Activated CD4-positive, alpha-beta T cell treated with anti-CD3 and anti-CD28 coated beads, Interleukin-2, Interleukin-4, amounts not matched to agents 100 ng/mL and 50 ng/mL, durations not matched to agents 16 hours and 8 hours (primary cell): ENCODE measurements at regions not wholly inside any gene's neighbourhood (a gene's known extent, or its start where the extent isn't known, plus 50 kb on each side); places are given as distances from the start of the nearest gene placed in this dataset.
"Not testable (repeated sequence)": the region's sequence is repeated elsewhere in the genome, so short reads cannot be mapped to it uniquely, and the experiment has no call there.

Experiments used
- DNase-seq: peaks from one replicate; pipeline ENCODE4 v3.0.0-alpha.2; 2020; ENCODE audit warnings: low spot score

DNA sequence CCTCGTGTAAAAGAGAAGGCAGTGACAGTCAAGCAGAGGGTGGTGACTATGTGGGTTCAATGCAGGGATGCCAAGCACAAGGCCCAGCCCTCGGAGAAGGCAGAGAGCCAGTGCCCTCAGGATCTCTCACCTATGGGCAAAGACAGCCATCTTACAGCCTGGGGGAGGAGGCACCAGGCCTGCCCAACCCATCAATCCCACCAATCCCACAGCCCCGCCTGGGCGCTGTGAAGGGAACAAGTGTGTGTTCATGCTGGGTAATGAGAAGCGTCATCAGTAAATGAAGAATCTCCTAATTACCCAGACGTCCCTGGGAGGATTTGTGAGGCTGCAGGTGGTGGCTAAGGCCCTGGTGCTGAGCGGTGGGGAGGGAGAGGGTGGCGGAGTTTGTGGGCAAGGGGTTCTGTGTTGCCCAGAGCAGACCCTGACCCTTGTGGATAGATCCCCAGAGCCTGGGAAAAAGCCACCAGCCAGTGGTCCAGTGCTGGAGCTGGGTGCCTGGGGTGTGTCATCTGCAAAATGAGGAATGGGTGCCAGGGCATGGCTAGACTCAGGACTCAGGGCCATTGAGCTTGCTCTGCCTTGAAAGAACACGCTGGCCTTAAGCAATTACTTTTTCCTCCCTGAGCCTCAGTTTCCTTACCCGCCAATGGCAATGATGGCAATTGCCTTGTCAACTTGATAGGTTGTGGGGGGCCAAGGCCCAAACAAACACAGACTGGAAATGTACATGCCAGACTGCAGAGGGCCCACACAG lies 128.1 kb upstream of the UNC5B start:
- DNase-seq: no peak

DNA sequence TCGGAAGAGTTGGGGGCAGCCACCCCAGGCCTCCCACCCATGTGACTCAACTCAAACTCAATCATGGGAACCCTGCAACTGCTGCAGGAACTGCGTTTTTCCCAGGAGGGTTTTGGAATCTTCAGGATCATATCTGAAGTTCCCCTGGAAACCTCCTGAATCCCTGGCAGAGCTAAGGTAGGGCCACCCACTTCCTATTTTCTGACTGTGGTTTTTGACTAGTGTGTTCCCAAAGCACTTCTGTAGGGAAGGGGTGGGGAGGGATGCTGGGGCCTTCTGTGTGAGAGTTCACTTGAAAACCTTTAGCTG lies 127.6 kb upstream of the UNC5B start:
- DNase-seq: no peak

DNA sequence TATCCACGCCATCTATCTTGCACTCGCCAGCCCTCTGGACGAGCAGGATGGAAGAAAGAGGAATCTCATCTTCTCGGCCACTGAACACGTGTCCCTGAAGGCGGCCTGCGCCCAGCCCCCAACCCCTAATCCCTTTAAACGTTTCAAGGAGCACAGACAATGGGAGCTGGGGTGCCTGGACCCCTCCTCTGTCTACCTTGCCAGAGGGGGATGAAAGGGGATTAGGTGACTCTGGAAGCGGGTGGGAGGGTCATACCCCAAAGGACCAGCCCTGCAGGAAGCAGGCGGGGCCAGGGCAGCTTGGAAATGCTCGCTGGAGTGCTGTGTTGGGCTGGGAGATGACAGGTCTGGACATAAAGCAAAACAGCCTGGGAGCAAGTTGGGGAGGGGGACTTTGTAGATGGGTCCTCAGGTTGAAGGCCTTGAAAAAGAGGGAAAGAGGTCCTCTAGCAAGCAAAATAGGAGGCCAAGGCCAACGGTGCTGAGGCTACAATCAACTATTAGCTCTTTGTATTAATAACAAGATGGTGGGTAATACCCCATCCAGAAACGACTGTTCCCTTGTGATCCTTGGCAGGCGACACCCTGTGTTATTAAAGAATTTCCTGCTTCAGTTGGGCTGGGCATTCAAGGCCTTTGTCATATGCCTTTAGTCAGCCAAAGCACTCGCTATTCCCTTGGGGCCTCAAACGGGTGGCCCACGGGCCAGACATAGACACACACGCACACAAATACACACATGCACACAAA lies 126.5 kb upstream of the UNC5B start:
- no peak for DNase-seq

DNA sequence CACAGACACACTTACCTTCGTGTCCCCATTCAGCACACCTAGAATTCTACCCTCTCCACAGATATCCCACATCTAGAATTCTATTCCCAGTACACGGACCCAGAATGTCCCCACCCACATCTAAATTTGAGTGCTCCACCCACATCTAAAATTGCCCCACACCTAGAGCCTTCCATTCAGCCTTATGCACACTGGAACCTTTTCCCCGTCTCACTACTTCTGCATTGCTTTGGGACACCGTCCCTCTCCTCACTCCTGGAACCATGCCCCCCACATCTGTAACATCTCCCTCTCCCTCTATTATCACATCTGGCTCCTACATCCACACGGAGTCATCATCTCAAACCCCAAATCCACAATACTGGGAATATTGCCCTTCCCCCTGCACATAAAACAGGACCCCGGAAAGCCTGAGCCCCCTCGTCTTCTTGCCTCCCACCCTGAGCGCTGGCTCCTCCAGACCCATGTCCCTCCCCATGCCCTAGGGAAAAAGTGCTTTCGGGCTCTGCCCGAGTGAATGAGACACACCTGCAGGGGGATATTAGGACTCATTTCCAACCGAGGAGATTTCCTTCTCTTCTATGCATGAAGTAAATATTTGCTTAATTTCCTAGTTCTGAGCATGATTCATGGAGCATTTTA lies 125.8 kb upstream of the UNC5B start:
- no peak for DNase-seq

DNA sequence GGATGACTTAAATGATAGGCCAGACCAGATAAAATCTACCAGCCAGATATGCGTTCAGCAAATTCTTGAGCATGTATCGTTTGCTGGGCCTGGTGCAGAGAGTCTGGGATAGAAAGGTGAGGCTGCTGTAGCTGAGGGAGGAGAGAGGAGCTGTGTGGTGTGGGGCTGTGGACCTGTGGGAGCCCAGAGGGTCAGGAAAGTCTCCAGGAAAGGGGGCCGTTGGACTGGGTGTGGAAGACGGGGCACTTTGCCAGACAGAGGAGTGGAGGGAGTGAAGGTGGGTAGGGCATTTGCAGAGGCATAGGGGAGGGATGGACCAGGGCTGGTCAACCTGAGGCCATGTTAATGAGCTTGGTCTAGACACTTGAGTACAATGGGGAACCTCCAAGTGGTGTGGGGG lies 124.7 kb upstream of the UNC5B start:
- DNase-seq: no peak

DNA sequence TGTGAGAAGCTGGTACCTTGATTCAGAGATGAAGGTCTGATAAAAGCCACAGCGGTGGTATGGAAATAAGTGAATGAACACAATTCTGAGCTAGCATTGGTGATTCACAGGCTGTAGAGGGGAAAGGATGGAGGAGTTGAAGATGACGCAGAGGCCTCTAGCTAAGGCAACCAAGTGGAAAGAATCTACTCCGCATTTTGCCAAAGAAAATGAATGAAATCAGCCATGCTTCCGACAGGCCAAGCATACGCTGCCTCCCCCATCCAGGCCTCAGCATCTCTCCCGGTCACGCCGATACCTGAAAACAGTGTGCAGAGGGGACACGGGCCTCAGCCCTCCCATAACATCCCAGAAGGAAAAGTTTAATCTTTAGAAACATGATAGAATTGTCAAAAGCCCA lies 124.3 kb upstream of the UNC5B start:
- no peak for DNase-seq

DNA sequence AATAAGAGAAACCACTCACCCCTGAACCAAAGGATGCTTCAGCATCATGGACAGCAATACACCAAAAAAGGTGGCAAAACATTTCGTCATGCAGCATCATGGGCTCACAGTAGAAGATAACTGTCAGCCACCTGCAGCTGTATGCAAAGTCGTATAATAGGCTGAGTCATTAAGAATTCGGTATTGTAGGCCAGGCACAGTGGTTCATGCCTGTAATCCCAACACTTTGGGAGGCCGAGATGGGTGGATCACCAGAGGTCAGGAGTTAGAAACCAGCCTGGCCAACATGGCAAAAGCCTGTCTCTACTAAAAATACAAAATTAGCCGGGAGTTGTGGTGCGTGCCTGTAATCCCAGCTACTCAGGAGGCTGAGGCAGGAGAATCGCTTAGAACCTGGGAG lies 123.8 kb upstream of the UNC5B start:
- not testable (repeated sequence) for DNase-seq

DNA sequence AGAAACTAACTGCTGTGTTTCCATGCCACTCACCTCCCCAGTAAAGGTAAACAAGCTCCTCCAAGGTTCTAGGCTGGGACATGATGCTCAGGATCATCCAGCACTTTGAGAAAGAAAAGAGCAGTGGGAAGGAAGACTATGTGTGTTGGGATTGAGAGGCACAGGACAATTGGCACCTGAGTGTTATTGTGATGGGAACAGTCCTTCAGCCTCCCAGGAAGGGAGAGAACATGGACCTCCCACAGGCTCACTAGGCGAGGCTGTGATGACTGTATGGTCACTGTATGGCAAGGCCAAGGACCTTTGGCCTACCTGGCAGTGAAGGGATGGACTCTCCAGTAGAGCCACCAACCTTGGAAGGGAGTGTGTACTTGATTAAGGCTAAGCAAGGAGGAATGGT lies 123.2 kb upstream of the UNC5B start:
- no peak for DNase-seq

DNA sequence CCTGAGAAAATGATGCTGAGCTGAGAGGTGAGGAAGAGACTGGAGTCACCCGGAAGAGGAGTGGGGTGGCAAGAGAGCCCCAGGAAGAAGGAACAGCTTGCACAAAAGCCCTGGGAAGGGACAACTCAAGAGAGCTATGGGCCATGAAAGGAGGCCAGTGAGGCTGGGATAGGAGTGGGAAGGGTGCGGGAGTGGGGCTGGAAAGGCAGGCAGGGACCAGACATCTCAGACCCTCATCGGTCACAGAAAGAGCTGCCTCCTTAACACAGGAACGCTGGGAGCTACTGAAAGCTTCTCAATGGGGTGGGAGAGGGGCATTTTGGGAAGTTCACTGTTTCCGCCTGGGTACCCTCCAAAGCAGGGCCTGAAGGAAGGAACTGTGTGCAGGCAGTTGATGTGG lies 122.0 kb upstream of the UNC5B start:
- no peak for DNase-seq

DNA sequence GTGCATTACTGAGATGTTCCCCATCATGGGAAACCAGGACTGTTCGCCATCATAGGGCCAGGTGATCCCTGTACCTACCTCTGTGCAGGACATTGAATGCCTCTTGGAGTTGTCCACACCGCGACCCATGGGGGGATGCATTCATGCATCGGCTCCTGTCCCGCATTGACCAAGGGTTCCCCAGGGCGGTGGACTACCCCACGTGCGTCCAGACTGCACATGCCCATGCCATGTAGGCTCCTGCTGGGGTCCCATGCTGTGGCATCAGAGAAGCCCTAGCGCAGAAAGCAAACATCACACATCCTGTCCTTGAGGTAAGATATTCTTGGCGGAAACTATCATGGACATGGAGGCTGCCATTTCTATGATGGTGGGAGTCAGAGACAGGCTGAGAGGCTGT lies 121.6 kb upstream of the UNC5B start:
- DNase-seq: no peak

DNA sequence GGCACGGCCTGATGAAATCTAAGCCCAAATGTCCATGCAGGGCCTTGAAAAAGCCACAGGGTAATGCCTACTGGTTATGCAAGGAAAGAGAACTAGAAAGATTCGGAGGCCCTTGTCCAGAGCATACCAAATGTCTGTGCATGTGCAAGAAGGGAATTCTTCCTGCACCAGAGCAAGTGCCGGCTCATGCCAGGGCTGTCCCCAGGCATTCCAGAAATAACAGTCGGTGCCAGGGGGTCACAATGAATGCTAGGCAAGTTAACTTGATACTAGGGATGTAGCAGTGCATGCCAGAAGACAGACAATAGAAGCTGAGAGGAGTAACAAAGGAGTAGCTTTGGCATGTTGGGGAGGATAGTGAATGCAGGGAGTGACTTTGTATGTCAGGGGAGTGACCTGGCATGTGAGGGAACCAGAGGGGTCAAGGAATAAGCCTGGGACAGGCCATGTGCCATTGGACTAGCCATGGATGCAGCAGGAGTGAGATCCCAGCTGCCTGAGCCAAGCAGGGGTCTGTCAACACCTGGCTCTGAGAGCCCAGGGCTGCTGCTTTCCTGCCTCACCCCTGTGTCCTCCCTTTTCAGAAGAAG lies 119.5 kb upstream of the UNC5B start:
- no peak for DNase-seq

DNA sequence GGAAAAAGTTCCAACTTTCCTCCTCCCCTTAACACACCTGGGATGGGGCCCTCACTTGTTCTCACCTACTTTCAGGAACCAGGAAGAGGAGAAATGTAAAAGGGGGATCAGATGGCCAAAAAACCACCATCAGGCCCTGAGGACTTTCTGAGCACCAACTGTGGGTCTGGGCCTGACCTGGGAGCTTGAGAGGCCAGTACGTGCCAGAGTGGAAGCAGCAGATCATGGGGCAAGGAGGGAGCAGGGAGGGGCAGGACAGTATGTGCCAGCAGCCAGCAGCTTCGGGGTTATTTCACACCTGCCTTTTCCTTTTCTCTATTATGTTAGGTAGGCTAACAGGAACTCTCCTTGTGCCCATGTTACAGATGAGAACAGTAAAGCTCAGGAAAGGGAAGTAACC lies 118.8 kb upstream of the UNC5B start:
- DNase-seq: no peak

DNA sequence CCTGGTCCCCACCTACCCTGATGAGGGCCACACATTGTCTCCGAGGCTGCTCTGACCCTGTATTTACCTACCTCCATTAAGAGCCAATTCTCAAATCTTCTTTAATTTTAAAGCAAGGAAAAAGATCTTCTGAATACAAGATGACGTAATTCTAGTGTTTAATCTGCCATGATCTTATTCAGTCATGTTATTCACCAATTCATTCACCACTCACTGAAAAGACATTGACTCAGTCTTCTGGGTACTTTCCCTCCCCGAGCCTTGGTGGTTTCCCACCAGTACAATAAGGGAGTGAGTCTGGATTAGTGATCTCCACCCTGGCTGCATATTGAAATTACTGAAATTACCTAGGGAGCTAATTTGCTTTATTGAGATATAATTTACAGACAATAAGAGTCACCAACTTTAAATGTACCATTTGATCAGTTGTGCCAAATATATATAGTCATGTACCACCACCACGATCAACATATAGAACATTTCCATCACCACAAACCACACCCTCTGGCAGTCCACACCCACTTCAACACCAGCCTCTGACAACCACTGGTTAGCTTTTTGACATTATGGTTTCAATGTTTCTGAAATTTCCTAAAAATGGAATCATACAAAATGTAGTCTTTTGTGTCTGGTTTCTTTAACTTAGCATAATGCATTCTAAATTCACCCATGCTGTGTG lies 117.5 kb upstream of the UNC5B start:
- peak; percentile 33 for DNase-seq

DNA sequence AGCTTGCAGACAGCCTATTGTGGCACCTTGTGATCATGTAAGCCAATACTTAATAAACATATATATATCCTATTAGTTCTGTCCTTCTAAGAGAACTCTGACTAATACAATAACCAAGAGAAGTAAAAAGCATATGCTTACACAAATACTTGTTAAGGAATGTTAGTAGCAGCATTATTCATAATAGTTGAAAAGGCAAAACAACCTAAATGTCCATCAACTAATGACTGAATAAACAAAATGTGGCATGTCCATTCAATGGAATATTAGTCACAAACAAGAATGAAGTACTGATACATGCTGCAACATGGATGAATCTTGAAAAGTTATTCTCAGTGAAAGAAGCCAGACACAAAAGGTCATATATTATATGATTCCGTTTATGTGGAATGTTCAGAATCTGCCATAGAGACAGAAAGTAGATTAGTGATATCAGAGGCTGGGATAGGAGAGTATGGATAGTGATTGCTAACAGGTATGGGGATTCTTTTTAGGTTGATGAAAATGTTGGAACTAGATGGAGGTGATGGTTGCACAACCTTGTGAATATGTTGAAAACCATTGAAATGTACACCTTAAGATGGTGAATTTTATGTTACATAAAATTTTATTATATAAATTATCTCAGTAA lies 112.5 kb upstream of the UNC5B start:
- no peak for DNase-seq

DNA sequence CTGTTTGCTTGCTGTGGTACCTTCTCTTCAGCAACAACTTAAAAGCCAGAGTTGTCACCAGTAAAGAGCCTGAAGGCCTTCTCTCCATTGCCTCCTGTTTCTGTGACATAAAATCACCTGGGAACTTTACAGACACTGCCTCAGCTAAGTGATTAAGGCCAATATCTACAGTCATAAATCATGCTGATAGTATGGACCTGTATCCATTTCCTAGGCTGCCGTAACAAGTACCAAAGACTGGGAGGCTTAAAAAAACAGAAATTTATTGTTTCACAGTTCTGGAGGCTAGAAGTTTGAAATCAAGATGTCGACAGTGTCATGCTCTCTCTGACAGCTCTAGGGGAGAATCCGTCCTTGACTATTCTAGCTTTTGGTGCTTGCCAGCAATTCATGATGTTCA lies 108.4 kb upstream of the UNC5B start:
- DNase-seq: no peak

DNA sequence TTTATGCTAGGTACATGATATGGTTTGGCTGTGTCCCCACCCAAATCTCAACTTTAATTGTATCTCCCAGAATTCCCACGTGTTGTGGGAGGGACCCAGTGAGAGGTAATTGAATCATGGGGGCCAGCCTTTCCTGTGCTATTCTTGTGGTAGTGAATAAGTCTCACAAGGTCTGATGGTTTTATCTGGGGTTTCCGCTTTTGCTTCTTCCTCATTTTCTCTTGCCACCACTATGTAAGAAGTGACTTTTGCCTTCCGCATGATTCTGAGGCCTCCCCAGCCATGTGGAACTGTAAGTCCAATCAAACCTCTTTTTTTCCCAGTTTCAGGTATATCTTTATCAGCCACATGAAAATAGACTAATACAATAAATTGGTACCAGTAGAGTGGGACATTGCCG lies 106.2 kb upstream of the UNC5B start:
- not testable (repeated sequence) for DNase-seq

DNA sequence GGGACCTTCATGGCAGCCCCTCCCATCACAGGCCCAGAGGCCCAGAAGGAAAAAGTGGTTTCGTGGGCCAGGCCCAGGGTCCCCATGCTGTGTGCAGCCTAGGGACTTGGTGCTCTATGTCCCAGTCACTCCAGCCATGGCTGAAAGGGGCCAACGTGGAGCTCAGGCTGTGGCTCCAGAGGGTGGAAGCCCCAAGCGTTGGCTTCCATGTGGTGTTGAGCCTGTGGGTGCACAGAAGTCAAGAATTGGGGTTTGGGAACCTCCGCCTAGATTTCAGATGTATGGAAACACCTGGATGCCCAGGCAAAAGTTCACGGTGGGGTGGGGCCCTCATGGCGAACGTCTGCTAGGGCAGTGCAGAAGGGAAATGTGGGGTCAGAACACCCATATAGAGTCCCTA lies 105.3 kb upstream of the UNC5B start:
- not testable (repeated sequence) for DNase-seq

DNA sequence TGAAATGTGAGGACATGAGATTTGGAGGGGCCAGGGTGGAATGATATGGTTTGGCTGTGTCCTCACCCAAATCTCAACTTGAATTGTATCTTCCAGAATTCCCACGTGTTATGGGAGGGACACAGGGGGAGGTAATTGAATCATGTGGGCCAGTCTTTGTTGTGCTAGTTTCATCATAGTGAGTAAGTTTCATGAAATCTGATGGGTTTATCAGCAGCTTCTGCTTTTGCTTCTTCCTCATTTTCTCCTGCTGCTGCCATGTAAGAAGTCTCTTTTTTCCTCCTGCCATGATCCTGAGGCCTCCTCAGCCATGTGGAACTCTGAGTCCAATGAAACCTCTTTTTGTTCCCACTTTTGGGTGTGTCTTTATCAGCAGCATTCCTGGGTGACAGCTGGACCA lies 104.3 kb upstream of the UNC5B start:
- not testable (repeated sequence) for DNase-seq

DNA sequence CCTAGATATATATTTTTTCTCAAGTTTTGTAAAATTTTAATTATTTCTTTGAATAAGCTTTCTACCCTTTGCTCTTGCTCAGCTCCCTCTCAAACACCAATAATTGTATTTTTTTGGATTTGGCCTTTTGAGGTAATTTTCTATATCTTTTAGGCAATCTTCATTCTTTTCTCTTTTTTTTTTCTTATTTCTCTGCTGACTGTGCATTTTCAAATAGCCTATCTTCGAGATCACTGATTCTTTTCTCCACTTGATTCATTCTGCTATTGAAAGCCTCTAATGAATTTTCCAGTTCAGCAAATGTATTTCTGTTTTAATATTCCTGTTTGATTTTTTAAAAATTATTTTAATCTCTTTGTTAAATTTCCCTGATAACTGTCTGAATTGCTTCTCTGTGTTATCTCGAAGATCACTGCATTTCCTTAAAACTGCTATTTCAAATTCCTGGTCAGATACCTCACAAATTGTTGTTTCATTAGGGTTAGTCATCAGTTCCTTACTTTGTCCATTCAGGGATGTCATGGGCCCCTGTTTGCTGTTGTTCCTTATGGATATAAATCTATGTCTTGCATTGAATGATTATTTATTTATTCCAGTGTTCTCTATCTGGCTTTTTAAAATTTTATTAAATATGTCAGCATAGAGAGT lies 100.1 kb upstream of the UNC5B start:
- DNase-seq: no peak

DNA sequence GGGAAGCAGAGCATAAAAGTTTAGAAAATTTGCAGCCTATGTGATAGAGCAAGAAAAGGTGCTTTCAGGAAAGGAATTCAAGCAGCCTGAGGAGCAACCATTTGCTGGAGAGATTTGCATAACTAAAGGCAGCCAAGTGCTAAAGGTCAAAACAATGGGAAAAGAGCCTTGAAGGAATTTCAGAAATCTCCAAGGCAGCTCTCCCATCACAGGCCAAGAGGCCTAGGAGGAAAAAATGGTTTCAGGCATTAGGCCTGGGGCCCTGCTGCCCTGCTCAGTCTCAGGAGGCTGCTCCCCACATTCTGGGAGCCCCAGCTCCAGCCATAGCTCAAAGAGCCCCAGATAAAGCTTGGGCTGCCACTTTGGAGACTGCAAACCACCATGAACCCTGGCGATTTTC lies 95.9 kb upstream of the UNC5B start:
- no peak for DNase-seq

DNA sequence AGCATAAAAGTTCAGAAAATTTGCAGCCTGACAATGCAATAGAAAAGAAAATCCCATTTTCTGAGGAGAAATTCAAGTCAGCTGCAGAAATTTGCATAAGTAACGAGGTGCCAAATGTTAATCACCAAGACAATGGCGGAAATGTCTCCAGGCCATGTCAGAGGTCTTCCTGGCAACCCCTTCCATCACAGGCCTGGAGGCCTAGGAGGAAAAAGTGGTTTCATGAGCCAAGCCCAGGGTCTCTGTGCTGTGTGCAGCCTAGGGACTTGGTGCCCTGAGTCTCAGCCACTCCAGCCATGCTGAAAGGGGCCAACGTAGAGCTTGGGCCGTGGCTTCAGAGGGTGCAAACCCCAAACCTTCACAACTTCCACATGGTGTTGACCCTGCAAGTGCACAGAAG lies 94.8 kb upstream of the UNC5B start:
- DNase-seq: not testable (repeated sequence)

DNA sequence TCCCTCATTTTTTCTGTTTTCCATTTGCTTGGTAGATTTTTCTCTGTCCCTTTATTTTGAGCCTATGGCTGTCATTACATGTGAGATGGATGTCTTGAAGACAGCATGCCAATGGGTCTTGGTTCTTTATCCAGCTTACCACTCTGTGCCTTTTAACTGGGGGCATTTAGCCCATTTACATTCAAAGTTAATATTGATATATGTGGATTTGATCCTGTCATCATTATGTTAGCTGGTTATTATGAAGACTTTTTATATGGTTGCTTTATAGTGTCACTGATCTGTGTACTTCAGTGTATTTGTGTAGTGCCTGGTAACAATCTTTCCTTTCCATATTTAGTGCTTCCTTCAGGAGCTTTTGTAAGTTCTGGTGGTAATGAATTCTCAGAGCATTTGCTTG lies 89.3 kb upstream of the UNC5B start:
- DNase-seq: no peak
